ENCODE measurements at regions not wholly inside any gene's neighbourhood (a gene's known extent, or its start where the extent isn't known, plus 50 kb on each side); places are given as distances from the start of the nearest gene placed in this dataset.

DNA sequence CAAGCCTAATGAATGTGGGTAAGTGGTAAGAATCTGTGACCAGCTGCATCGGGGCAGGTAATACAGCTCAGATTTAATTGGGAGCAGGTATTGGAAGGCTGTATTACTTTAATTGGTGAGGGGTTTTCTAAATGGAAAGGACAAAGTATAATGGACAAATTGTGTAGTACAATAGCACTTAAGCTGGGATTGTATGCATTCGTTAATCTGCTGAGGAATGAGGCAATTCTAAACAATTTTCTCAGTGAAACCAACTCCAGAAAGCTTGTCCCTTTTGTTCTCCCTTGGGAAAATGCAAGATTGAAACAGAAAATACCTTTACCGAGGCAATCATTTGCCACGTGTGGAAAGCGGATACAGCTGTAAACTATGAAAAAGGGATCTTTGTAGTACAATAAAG lies 801.6 kb upstream of the POU3F3 start:
- no peak for ATAC-seq
- no peaks in the 10 kb centered on the region for H3K4me1 ChIP-seq
- TF ChIP-seq, protein P1, sequence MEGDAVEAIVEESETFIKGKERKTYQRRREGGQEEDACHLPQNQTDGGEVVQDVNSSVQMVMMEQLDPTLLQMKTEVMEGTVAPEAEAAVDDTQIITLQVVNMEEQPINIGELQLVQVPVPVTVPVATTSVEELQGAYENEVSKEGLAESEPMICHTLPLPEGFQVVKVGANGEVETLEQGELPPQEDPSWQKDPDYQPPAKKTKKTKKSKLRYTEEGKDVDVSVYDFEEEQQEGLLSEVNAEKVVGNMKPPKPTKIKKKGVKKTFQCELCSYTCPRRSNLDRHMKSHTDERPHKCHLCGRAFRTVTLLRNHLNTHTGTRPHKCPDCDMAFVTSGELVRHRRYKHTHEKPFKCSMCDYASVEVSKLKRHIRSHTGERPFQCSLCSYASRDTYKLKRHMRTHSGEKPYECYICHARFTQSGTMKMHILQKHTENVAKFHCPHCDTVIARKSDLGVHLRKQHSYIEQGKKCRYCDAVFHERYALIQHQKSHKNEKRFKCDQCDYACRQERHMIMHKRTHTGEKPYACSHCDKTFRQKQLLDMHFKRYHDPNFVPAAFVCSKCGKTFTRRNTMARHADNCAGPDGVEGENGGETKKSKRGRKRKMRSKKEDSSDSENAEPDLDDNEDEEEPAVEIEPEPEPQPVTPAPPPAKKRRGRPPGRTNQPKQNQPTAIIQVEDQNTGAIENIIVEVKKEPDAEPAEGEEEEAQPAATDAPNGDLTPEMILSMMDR (IDR thresholded peaks at IDR 0.05) = no peak
- no peaks in the 10 kb centered on the region for H3K9me3 ChIP-seq
- intact Hi-C loops (cut with DNase I) = no loop called here
- H3K36me3 ChIP-seq = no peaks in the 10 kb centered on the region
- no peaks in the 10 kb centered on the region for H3K27me3 ChIP-seq
- H3K4me3 ChIP-seq = no peak overlapping the region
- no peak for DNase-seq
- no peak overlapping the region for H3K27ac ChIP-seq
- 56% methylated on average over 5 of the region's 5 CpGs for WGBS (ENCODE audit: insufficient coverage, low coverage, low lambda C conversion rate, missing lambda C conversion rate)

DNA sequence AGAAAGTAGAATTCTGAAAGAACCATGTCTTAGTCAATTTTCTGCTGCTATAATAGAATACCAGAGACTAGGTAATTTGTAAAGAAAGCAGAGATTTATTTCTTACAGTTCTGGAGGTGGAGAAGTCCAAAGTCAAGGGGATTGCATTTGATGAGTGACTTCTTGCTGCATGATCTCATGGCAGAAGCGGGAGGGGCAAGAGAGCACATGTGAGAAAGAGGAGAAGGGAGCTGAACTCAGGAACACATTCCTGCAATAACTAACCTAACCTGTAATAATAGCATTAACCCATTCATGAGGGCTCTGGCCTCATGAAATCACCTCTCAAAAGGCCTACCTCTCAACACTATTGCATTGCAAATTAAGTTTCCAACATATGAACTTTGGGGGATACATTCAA lies 797.5 kb upstream of the POU3F3 start:
- no peaks in the 10 kb centered on the region for H3K36me3 ChIP-seq
- no peaks in the 10 kb centered on the region for H3K9me3 ChIP-seq
- no peak for DNase-seq
- H3K4me3 ChIP-seq = no peak overlapping the region
- no peaks in the 10 kb centered on the region for H3K4me1 ChIP-seq
- 73% methylated on average over 1 of the region's 1 CpG for WGBS (ENCODE audit: insufficient coverage, low coverage, low lambda C conversion rate, missing lambda C conversion rate)
- H3K27me3 ChIP-seq = no peaks in the 10 kb centered on the region
- TF ChIP-seq, protein P1 (IDR thresholded peaks at IDR 0.05) = no peak
- no peak for TF ChIP-seq POLR2A (IDR thresholded peaks at IDR 0.05)
- H3K27ac ChIP-seq = no peak overlapping the region
- intact Hi-C loops (cut with DNase I) = no loop called here
- no peak for ATAC-seq

DNA sequence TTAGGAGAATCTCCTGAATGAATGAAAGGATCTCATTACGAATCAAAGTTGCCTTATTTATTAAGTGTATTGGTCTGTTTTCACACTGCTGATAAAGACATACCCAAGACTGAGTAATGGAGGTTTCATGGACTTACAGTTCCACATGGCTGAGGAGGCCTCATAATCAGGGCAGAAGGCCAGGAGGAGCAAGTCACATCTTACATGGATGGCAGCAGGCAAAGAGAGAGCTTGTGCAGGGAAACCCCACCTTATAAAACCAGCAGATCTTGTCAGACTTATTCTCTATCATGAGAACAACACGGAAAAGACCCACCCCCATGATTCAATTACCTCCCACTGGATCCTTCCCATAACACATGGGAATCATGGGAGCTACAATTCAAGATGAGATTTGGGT lies 785.2 kb upstream of the POU3F3 start:
- Histone ChIP-seq H3K9me3 (no peaks in the 10 kb centered on the region), H3K27ac (no peak overlapping the region), H3K36me3 (no peaks in the 10 kb centered on the region), H3K4me1 (no peaks in the 10 kb centered on the region), H3K4me3 (no peak overlapping the region), H3K27me3 (no peaks in the 10 kb centered on the region)
- intact Hi-C loops (cut with DNase I) = no loop called here
- 53% methylated on average over 2 of the region's 2 CpGs for WGBS (ENCODE audit: insufficient coverage, low coverage, low lambda C conversion rate, missing lambda C conversion rate)
- ATAC-seq = no peak
- TF ChIP-seq, protein P1 (IDR thresholded peaks at IDR 0.05) = no peak
- no peak for TF ChIP-seq POLR2A (IDR thresholded peaks at IDR 0.05)
- no peak for DNase-seq

DNA sequence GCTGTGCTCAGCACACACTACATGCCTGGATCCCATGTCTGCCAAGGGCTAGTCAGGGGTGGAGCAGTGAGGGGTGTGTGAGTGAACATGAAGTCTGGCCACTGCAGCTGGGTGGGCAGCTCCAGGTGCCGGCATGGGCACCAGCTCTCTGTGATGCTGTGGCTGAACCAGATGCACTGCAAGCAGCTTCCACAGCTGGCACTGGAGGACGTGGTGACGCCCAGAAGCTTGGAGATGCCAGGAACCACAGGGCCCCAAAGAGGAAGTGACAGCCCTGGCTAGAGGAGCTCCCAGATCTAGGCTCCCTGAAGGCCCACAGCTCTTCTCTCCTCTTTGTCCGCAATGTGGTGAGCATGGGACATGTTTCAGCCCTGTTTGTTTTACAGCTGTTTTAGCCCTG lies 776.3 kb upstream of the POU3F3 start:
- TF ChIP-seq POLR2A (IDR thresholded peaks at IDR 0.05) = no peak
- TF ChIP-seq, protein P1 (IDR thresholded peaks at IDR 0.05) = no peak
- WGBS (ENCODE audit: insufficient coverage, low coverage, low lambda C conversion rate, missing lambda C conversion rate) = 67% methylated on average over 1 of the region's 4 CpGs
- Histone ChIP-seq H3K27me3 (no peaks in the 10 kb centered on the region), H3K9me3 (peaks cover 0 to 5% (median 0%) of the 10 kb centered on the region in 4 donors), H3K36me3 (no peaks in the 10 kb centered on the region), H3K4me1 (no peaks in the 10 kb centered on the region), H3K27ac (no peak overlapping the region), H3K4me3 (no peak overlapping the region)
- DNase-seq = no peak
- no peak for ATAC-seq
- intact Hi-C loops (cut with DNase I) = no loop called here
